Adipocyte (in vitro differentiated cells): ENCODE measurements at regions not wholly inside any gene's neighbourhood (a gene's known extent, or its start where the extent isn't known, plus 50 kb on each side); places are given as distances from the start of the nearest gene placed in this dataset.
"Not testable (repeated sequence)": the region's sequence is repeated elsewhere in the genome, so short reads cannot be mapped to it uniquely, and the experiment has no call there.

ENCODE experiments used
- DNase-seq: peaks from one replicate; pipeline ENCODE4 v3.0.0-alpha.2; 2015; ENCODE audit warnings: low read depth
- H3K27me3 ChIP-seq: replicated peaks from 2 replicates; pipeline ENCODE4 v1.7.0; 2013; ENCODE audit warnings: mild to moderate bottlenecking, low read length, moderate library complexity; ENCODE audit not compliant: control insufficient read depth, insufficient read depth
- H3K36me3 ChIP-seq: 2 replicates; pipeline ENCODE4 v1.7.0; 2013; ENCODE audit warnings: low read length, mild to moderate bottlenecking, moderate library complexity; ENCODE audit not compliant: control insufficient read depth, insufficient read depth, severe bottlenecking
- H3K4me1 ChIP-seq: 2 replicates; pipeline ENCODE4 v1.7.0; 2013; ENCODE audit warnings: mild to moderate bottlenecking, low read length, moderate library complexity; ENCODE audit not compliant: control insufficient read depth, insufficient read depth
- H3K4me3 ChIP-seq: 2 replicates; pipeline ENCODE4 v1.7.0; 2013; ENCODE audit warnings: mild to moderate bottlenecking, low read length, moderate library complexity
- H3K9ac ChIP-seq: 2 replicates; pipeline ENCODE4 v1.7.0; 2013; ENCODE audit warnings: mild to moderate bottlenecking, low read length, moderate library complexity
- H3K9me3 ChIP-seq: 2 replicates; pipeline ENCODE4 v1.7.0; 2013; ENCODE audit warnings: mild to moderate bottlenecking, low read length, moderate library complexity; ENCODE audit not compliant: control insufficient read depth

GRCh38 chr6:85775883-85776282, 133.2 kb upstream of the SYNCRIP start:
- Histone ChIP-seq H3K9me3 (peaks cover 7% of the 10 kb centered on the region), H3K4me3 (no peak overlapping the region), H3K9ac (no peak overlapping the region), H3K27me3 (no peaks in the 10 kb centered on the region), H3K36me3 (no peaks in the 10 kb centered on the region), H3K4me1 (no peaks in the 10 kb centered on the region)
- DNase-seq: no peak

- H3K36me3 ChIP-seq: no peaks in the 10 kb centered on the region
- no peak overlapping the region for H3K9ac ChIP-seq
- H3K27me3 ChIP-seq: no peaks in the 10 kb centered on the region
- no peaks in the 10 kb centered on the region for H3K4me1 ChIP-seq
- H3K9me3 ChIP-seq: peaks cover 7% of the 10 kb centered on the region
- no peak overlapping the region for H3K4me3 ChIP-seq
- DNase-seq: no peak
These were observed 130.0 kb upstream of the SYNCRIP start for GRCh38 chr6:85772641-85773040.

- Histone ChIP-seq H3K4me3 (no peak overlapping the region), H3K9ac (no peak overlapping the region), H3K36me3 (no peaks in the 10 kb centered on the region), H3K9me3 (peaks cover 1% of the 10 kb centered on the region), H3K4me1 (no peaks in the 10 kb centered on the region), H3K27me3 (no peaks in the 10 kb centered on the region)
- DNase-seq: no peak
These were observed 129.3 kb upstream of the SYNCRIP start for GRCh38 chr6:85771925-85772430.

- no peaks in the 10 kb centered on the region for H3K27me3 ChIP-seq
- no peak for DNase-seq
- no peaks in the 10 kb centered on the region for H3K36me3 ChIP-seq
- H3K9me3 ChIP-seq: no peaks in the 10 kb centered on the region
- no peak overlapping the region for H3K4me3 ChIP-seq
- H3K9ac ChIP-seq: no peak overlapping the region
- H3K4me1 ChIP-seq: no peaks in the 10 kb centered on the region
These were observed 128.8 kb upstream of the SYNCRIP start for GRCh38 chr6:85771455-85771854.

GRCh38 chr6:85764844-85765243, 122.2 kb upstream of the SYNCRIP start:
- Histone ChIP-seq H3K4me3 (no peak overlapping the region), H3K4me1 (peaks cover 14% of the 10 kb centered on the region), H3K36me3 (no peaks in the 10 kb centered on the region), H3K9me3 (no peaks in the 10 kb centered on the region), H3K27me3 (no peaks in the 10 kb centered on the region), H3K9ac (peak overlapping the region; percentile 11)
- DNase-seq: peak; percentile 73

GRCh38 chr6:85756982-85757381, 114.3 kb upstream of the SYNCRIP start:
- Histone ChIP-seq H3K27me3 (no peaks in the 10 kb centered on the region), H3K4me1 (no peaks in the 10 kb centered on the region), H3K9ac (no peak overlapping the region), H3K36me3 (no peaks in the 10 kb centered on the region), H3K9me3 (no peaks in the 10 kb centered on the region), H3K4me3 (no peak overlapping the region)
- peak; percentile 80 for DNase-seq

GRCh38 chr6:85754894-85755293, 112.2 kb upstream of the SYNCRIP start:
- H3K36me3 ChIP-seq: no peaks in the 10 kb centered on the region
- H3K4me1 ChIP-seq: peaks cover 6% of the 10 kb centered on the region
- H3K9me3 ChIP-seq: no peaks in the 10 kb centered on the region
- no peak overlapping the region for H3K4me3 ChIP-seq
- H3K9ac ChIP-seq: no peak overlapping the region
- no peaks in the 10 kb centered on the region for H3K27me3 ChIP-seq
- DNase-seq: no peak

- no peaks in the 10 kb centered on the region for H3K27me3 ChIP-seq
- peaks cover 10% of the 10 kb centered on the region for H3K4me1 ChIP-seq
- H3K4me3 ChIP-seq: no peak overlapping the region
- H3K36me3 ChIP-seq: no peaks in the 10 kb centered on the region
- DNase-seq: no peak
- H3K9me3 ChIP-seq: no peaks in the 10 kb centered on the region
- H3K9ac ChIP-seq: no peak overlapping the region
These were observed 109.9 kb upstream of the SYNCRIP start for GRCh38 chr6:85752602-85753001.

GRCh38 chr6:85751374-85752055, 108.8 kb upstream of the SYNCRIP start:
- Histone ChIP-seq H3K36me3 (no peaks in the 10 kb centered on the region), H3K4me1 (peaks cover 18% of the 10 kb centered on the region), H3K4me3 (no peak overlapping the region), H3K27me3 (no peaks in the 10 kb centered on the region), H3K9me3 (no peaks in the 10 kb centered on the region), H3K9ac (no peak overlapping the region)
- DNase-seq: no peak

GRCh38 chr6:85750146-85750545, 107.5 kb upstream of the SYNCRIP start:
- H3K9ac ChIP-seq, H3K36me3 ChIP-seq, H3K9me3 ChIP-seq, H3K4me3 ChIP-seq, H3K27me3 ChIP-seq, DNase-seq: not testable (repeated sequence)
- H3K4me1 ChIP-seq: peaks cover 19% of the 10 kb centered on the region

- no peaks in the 10 kb centered on the region for H3K27me3 ChIP-seq
- no peaks in the 10 kb centered on the region for H3K36me3 ChIP-seq
- DNase-seq: no peak
- H3K9me3 ChIP-seq: no peaks in the 10 kb centered on the region
- peaks cover 19% of the 10 kb centered on the region for H3K4me1 ChIP-seq
- H3K9ac ChIP-seq: no peak overlapping the region
- H3K4me3 ChIP-seq: no peak overlapping the region
These were observed 106.5 kb upstream of the SYNCRIP start for GRCh38 chr6:85749236-85749635.

GRCh38 chr6:85747666-85748065, 105.0 kb upstream of the SYNCRIP start:
- Histone ChIP-seq H3K4me1 (peaks cover 19% of the 10 kb centered on the region), H3K36me3 (no peaks in the 10 kb centered on the region), H3K27me3 (no peaks in the 10 kb centered on the region), H3K9ac (peak overlapping the region; percentile 69), H3K9me3 (no peaks in the 10 kb centered on the region), H3K4me3 (peak overlapping the region; percentile 64)
- peak; percentile 82 for DNase-seq
